HepG2 (cell line): ENCODE measurements at regions not wholly inside any gene's neighbourhood (a gene's known extent, or its start where the extent isn't known, plus 50 kb on each side); places are given as distances from the start of the nearest gene placed in this dataset.
A peak's percentile ranks its signal among the peaks of the same experiment; 100 is the strongest.

Experiments used
- CBX1 ChIP-seq: IDR thresholded peaks from one replicate; pipeline ENCODE4 v1.6.1; 2016; ENCODE audit warnings: antibody characterized with exemption, low read depth
- MTA1 ChIP-seq: sonication (generic); formaldehyde crosslinking; IDR thresholded peaks from 2 replicates; pipeline ENCODE4 v1.4.0; 2020; ENCODE audit warnings: missing genetic modification reagents, mild to moderate bottlenecking, borderline replicate concordance
- MXI1 ChIP-seq: IDR thresholded peaks from 3 replicates; pipeline ENCODE4 v1.6.1; 2012; ENCODE audit warnings: low read depth, low read length, inconsistent platforms, borderline replicate concordance
- NCOR1 ChIP-seq: fragments of 200-600 bp; sonication (generic); IDR thresholded peaks from 2 replicates; pipeline ENCODE4 v1.7.0; 2017; ENCODE audit warnings: antibody characterized with exemption, low read length, borderline replicate concordance
- NR1H2 ChIP-seq: sonication (generic); formaldehyde crosslinking; IDR thresholded peaks from 2 replicates; pipeline ENCODE4 v1.8.1; 2022; ENCODE audit warnings: low read depth, missing genetic modification reagents, borderline replicate concordance
- POGZ ChIP-seq: sonication (generic); formaldehyde crosslinking; IDR thresholded peaks from 2 replicates; pipeline ENCODE4 v1.4.0; 2020; ENCODE audit warnings: mild to moderate bottlenecking, missing genetic modification reagents
- SRY ChIP-seq: sonication (generic); formaldehyde crosslinking; IDR thresholded peaks from 2 replicates; pipeline ENCODE4 v1.8.0; 2022; ENCODE audit warnings: mild to moderate bottlenecking, missing genetic modification reagents
- ZNF460 ChIP-seq: sonication (generic); formaldehyde crosslinking; IDR thresholded peaks from 2 replicates; pipeline ENCODE4 v1.5.1; 2020; ENCODE audit warnings: missing genetic modification reagents, mild to moderate bottlenecking, borderline replicate concordance
- ZNF616 ChIP-seq: sonication (generic); formaldehyde crosslinking; IDR thresholded peaks from 2 replicates; pipeline ENCODE4 v1.5.0; 2020; ENCODE audit warnings: low read depth, mild to moderate bottlenecking, missing genetic modification reagents
- ZNF781 ChIP-seq: sonication (generic); formaldehyde crosslinking; IDR thresholded peaks from 2 replicates; pipeline ENCODE4 v1.5.1; 2020; ENCODE audit warnings: borderline replicate concordance, mild to moderate bottlenecking, missing genetic modification reagents; ENCODE audit errors: not compliant biosample characterization
- ZNF850 ChIP-seq: sonication (generic); formaldehyde crosslinking; conservative IDR thresholded peaks from 2 replicates; pipeline ENCODE4 v1.9.0; 2021; ENCODE audit warnings: mild to moderate bottlenecking, missing genetic modification reagents
- TF ChIP-seq, protein P1 (sequence below): sonication (generic); formaldehyde crosslinking; IDR thresholded peaks from 2 replicates; pipeline ENCODE4 v1.8.0; 2022; ENCODE audit warnings: low read depth, missing genetic modification reagents
- TF ChIP-seq, protein P2 (sequence below): sonication (generic); formaldehyde crosslinking; IDR thresholded peaks from 2 replicates; pipeline ENCODE4 v1.4.0; 2020; ENCODE audit warnings: missing genetic modification reagents
- TF ChIP-seq, protein P3 (sequence below): sonication (generic); formaldehyde crosslinking; IDR thresholded peaks from 2 replicates; pipeline ENCODE4 v1.4.0; 2020; ENCODE audit warnings: missing genetic modification reagents
- TF ChIP-seq, protein P4 (sequence below): sonication (generic); formaldehyde crosslinking; IDR thresholded peaks from 2 replicates; pipeline ENCODE4 v1.4.0; 2020; ENCODE audit warnings: missing genetic modification reagents
- TF ChIP-seq, protein P5 (sequence below): sonication (generic); formaldehyde crosslinking; IDR thresholded peaks from 2 replicates; pipeline ENCODE4 v1.5.0; 2020; ENCODE audit warnings: missing genetic modification reagents, mild to moderate bottlenecking, borderline replicate concordance
- TF ChIP-seq, protein P6 (sequence below): sonication (generic); formaldehyde crosslinking; IDR thresholded peaks from 2 replicates; pipeline ENCODE4 v1.4.0; 2020; ENCODE audit warnings: mild to moderate bottlenecking, missing genetic modification reagents

DNA sequence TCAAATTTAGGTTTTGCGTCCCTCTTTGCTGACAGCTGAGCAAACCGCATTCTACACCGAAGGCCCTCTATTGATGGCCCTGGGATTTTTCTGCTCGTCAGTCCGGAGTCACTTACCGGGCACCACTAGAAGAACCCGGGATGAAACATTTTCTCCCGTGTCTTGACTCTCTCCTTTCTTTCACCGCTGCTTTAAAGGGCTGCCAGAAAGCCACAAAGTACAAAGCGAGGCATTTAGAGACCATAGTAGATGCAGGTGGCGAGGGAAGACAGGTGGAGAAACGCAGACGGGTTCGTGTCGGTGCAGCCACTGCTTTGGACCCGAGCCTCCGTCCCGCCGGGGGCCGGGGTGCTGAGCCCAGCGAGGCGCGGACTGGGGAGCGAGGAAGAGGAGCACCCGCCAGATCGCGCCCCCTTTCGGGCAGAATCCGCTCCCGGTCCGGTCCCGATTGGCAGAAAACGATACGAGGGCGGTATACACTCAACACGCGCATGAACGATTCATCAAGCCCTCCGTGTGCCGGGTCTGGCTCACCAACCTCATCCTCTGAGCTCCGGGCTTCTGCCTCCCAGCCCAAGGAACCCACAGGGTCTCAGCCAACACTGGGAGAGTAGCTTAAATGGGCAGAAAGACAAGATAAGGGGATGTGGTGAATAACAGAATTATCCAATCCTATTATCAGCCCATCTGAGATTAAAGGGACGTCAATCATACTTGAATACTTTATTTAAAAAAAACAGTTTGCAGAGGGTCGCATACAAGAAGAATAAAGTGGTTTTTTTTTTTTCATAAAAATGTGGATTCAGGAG lies 84.9 kb downstream of the TRIM27 start (continued):
- TF ChIP-seq, protein P1, sequence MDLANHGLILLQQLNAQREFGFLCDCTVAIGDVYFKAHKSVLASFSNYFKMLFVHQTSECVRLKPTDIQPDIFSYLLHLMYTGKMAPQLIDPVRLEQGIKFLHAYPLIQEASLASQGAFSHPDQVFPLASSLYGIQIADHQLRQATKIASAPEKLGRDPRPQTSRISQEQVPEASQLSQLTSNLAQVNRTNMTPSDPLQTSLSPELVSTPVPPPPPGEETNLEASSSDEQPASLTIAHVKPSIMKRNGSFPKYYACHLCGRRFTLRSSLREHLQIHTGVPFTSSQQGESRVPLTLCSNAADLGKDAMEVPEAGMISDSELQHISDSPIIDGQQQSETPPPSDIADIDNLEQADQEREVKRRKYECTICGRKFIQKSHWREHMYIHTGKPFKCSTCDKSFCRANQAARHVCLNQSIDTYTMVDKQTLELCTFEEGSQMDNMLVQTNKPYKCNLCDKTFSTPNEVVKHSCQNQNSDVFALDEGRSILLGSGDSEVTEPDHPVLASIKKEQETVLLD (CRISPR knock-in tag): no peak
- TF ChIP-seq POGZ (CRISPR knock-in tag) (peak; percentile 85), NCOR1 (no peak; the same call in 1 of the 2 replicates), ZNF781 (CRISPR knock-in tag) (no peak), MXI1 (peak; percentile 34; the same call in 1 of the 3 replicates), CBX1 (peak; percentile 76), NR1H2 (CRISPR knock-in tag) (no peak), SRY (CRISPR knock-in tag) (0 out of 2 replicates have a peak, but pooled peaks have one; percentile 72), ZNF616 (0 out of 2 replicates have a peak, but pooled peaks have one; percentile 39), MTA1 (CRISPR knock-in tag) (peak; percentile 87; the same call in 1 of the 2 replicates), ZNF850 (CRISPR knock-in tag) (no peak), ZNF460 (CRISPR knock-in tag) (peak; percentile 16; the same call in 1 of the 2 replicates)
- TF ChIP-seq, protein P2, sequence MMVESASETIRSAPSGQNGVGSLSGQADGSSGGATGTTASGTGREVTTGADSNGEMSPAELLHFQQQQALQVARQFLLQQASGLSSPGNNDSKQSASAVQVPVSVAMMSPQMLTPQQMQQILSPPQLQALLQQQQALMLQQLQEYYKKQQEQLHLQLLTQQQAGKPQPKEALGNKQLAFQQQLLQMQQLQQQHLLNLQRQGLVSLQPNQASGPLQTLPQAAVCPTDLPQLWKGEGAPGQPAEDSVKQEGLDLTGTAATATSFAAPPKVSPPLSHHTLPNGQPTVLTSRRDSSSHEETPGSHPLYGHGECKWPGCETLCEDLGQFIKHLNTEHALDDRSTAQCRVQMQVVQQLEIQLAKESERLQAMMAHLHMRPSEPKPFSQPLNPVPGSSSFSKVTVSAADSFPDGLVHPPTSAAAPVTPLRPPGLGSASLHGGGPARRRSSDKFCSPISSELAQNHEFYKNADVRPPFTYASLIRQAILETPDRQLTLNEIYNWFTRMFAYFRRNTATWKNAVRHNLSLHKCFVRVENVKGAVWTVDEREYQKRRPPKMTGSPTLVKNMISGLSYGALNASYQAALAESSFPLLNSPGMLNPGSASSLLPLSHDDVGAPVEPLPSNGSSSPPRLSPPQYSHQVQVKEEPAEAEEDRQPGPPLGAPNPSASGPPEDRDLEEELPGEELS (CRISPR knock-in tag): peak; percentile 29; the same call in 1 of the 2 replicates
- TF ChIP-seq, protein P3, sequence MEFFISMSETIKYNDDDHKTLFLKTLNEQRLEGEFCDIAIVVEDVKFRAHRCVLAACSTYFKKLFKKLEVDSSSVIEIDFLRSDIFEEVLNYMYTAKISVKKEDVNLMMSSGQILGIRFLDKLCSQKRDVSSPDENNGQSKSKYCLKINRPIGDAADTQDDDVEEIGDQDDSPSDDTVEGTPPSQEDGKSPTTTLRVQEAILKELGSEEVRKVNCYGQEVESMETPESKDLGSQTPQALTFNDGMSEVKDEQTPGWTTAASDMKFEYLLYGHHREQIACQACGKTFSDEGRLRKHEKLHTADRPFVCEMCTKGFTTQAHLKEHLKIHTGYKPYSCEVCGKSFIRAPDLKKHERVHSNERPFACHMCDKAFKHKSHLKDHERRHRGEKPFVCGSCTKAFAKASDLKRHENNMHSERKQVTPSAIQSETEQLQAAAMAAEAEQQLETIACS (CRISPR knock-in tag): 0 out of 2 replicates have a peak, but pooled peaks have one; percentile 50
- TF ChIP-seq, protein P4, sequence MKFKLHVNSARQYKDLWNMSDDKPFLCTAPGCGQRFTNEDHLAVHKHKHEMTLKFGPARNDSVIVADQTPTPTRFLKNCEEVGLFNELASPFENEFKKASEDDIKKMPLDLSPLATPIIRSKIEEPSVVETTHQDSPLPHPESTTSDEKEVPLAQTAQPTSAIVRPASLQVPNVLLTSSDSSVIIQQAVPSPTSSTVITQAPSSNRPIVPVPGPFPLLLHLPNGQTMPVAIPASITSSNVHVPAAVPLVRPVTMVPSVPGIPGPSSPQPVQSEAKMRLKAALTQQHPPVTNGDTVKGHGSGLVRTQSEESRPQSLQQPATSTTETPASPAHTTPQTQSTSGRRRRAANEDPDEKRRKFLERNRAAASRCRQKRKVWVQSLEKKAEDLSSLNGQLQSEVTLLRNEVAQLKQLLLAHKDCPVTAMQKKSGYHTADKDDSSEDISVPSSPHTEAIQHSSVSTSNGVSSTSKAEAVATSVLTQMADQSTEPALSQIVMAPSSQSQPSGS: no peak
- TF ChIP-seq, protein P5, sequence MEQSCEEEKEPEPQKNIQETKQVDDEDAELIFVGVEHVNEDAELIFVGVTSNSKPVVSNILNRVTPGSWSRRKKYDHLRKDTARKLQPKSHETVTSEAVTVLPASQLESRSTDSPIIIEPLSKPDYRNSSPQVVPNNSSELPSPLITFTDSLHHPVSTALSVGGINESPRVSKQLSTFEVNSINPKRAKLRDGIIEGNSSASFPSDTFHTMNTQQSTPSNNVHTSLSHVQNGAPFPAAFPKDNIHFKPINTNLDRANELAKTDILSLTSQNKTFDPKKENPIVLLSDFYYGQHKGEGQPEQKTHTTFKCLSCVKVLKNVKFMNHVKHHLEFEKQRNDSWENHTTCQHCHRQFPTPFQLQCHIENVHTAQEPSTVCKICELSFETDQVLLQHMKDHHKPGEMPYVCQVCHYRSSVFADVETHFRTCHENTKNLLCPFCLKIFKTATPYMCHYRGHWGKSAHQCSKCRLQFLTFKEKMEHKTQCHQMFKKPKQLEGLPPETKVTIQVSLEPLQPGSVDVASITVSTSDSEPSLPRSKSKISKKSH (CRISPR knock-in tag): peak; percentile 85; the same call in 1 of the 2 replicates
- TF ChIP-seq, protein P6, sequence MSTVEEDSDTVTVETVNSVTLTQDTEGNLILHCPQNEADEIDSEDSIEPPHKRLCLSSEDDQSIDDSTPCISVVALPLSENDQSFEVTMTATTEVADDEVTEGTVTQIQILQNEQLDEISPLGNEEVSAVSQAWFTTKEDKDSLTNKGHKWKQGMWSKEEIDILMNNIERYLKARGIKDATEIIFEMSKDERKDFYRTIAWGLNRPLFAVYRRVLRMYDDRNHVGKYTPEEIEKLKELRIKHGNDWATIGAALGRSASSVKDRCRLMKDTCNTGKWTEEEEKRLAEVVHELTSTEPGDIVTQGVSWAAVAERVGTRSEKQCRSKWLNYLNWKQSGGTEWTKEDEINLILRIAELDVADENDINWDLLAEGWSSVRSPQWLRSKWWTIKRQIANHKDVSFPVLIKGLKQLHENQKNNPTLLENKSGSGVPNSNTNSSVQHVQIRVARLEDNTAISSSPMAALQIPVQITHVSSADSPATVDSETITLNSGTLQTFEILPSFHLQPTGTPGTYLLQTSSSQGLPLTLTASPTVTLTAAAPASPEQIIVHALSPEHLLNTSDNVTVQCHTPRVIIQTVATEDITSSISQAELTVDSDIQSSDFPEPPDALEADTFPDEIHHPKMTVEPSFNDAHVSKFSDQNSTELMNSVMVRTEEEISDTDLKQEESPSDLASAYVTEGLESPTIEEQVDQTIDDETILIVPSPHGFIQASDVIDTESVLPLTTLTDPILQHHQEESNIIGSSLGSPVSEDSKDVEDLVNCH: 0 out of 2 replicates have a peak, but pooled peaks have one; percentile 51
